Breast epithelium (tissue), 4 donors: ENCODE measurements at regions not wholly inside any gene's neighbourhood (a gene's known extent, or its start where the extent isn't known, plus 50 kb on each side); places are given as distances from the start of the nearest gene placed in this dataset.

Experiments used
- DNase-seq, 2 donors: peaks; one replicate each; pipeline ENCODE4 v3.0.0-alpha.2; 2019; ENCODE audit warnings: low spot score in 2 of 2
- H3K27ac ChIP-seq, 2 donors: fragments of 200-600 bp; sonication (generic) in 1 of 2; one replicate each; pipeline ENCODE4 v1.5.1; 2016 to 2019; ENCODE audit warnings: mild to moderate bottlenecking in 1 of 2
- H3K27me3 ChIP-seq, 2 donors: fragments of 200-600 bp; sonication (generic) in 1 of 2; one replicate each; pipeline versions ENCODE4 v1.5.1 to v1.6.0; 2017 to 2019; ENCODE audit warnings: control low read depth in 1 of 2, mild to moderate bottlenecking in 1 of 2
- H3K36me3 ChIP-seq: fragments of 200-600 bp; one replicate; pipeline ENCODE4 v1.5.1; 2019
- H3K4me1 ChIP-seq, 2 donors: fragments of 200-600 bp; sonication (generic); one replicate each; pipeline ENCODE4 v1.5.1; 2016 to 2019; ENCODE audit warnings: control low read depth in 1 of 2
- H3K4me3 ChIP-seq, 3 donors: fragments of 200-600 bp; sonication (generic); 1 replicate in 2 of 3; 2 replicates in 1 of 3; pipeline ENCODE4 v1.5.1; 2016 to 2019; ENCODE audit warnings: mild to moderate bottlenecking in 3 of 3, moderate library complexity in 2 of 3
- H3K9me3 ChIP-seq, 2 donors: fragments of 200-600 bp; sonication (generic) in 1 of 2; one replicate each; pipeline ENCODE4 v1.5.1; 2016 to 2019; ENCODE audit warnings: control low read depth in 1 of 2
- CTCF ChIP-seq, 3 donors: fragments of 450-650 bp; IDR thresholded peaks; one replicate each; pipeline ENCODE4 v1.5.1; 2016 to 2017; ENCODE audit warnings: antibody characterized with exemption in 3 of 3, mild to moderate bottlenecking in 3 of 3, moderate library complexity in 3 of 3
- POLR2A ChIP-seq: fragments of 450-650 bp; IDR thresholded peaks from one replicate; pipeline ENCODE4 v1.6.1; 2016; ENCODE audit warnings: antibody characterized with exemption, mild to moderate bottlenecking, moderate library complexity
- POLR2AphosphoS5 ChIP-seq, 3 donors: sonication (generic); formaldehyde crosslinking; IDR thresholded peaks; one replicate each; pipeline ENCODE4 v1.6.1; 2017; ENCODE audit warnings: antibody characterized with exemption in 3 of 3
- intact Hi-C: fragments of 100-400 bp; cut with DNase I; formaldehyde crosslinking; loops from one replicate; pipeline ENCODE4 v1.15.1; 2023; ENCODE audit warnings: low total_unique reads

GRCh38 chr2:226351711-226352110 lies 447.9 kb downstream of the IRS1 start:
- no peaks in the 10 kb centered on the region for H3K27me3 ChIP-seq
- no peaks in the 10 kb centered on the region for H3K9me3 ChIP-seq
- TF ChIP-seq CTCF (IDR thresholded peaks at IDR 0.05), result no peak
- no peak for TF ChIP-seq POLR2A
- no peak for TF ChIP-seq POLR2AphosphoS5 (IDR thresholded peaks at IDR 0.05)
- H3K4me1 ChIP-seq, result no peaks in the 10 kb centered on the region
- no peak overlapping the region for H3K27ac ChIP-seq
- H3K36me3 ChIP-seq, result no peaks in the 10 kb centered on the region
- intact Hi-C loops, result no loop called here
- DNase-seq, result no peak
- H3K4me3 ChIP-seq, result no peak overlapping the region

GRCh38 chr2:226339616-226340015 lies 460.0 kb downstream of the IRS1 start:
- Histone ChIP-seq H3K36me3 (no peaks in the 10 kb centered on the region), H3K27me3 (no peaks in the 10 kb centered on the region), H3K27ac (no peak overlapping the region), H3K9me3 (no peaks in the 10 kb centered on the region), H3K4me1 (no peaks in the 10 kb centered on the region), H3K4me3 (no peak overlapping the region)
- intact Hi-C loops, result no loop called here
- TF ChIP-seq CTCF (IDR thresholded peaks at IDR 0.05), result no peak
- no peak for TF ChIP-seq POLR2AphosphoS5 (IDR thresholded peaks at IDR 0.05)
- no peak for TF ChIP-seq POLR2A
- no peak for DNase-seq

GRCh38 chr2:226338825-226339224 lies 460.8 kb downstream of the IRS1 start:
- no peaks in the 10 kb centered on the region for H3K9me3 ChIP-seq
- no peaks in the 10 kb centered on the region for H3K27me3 ChIP-seq
- intact Hi-C loops, result no loop called here
- H3K4me1 ChIP-seq, result no peaks in the 10 kb centered on the region
- H3K4me3 ChIP-seq, result no peak overlapping the region
- no peaks in the 10 kb centered on the region for H3K36me3 ChIP-seq
- TF ChIP-seq CTCF (IDR thresholded peaks at IDR 0.05), result no peak
- TF ChIP-seq POLR2A, result no peak
- no peak for TF ChIP-seq POLR2AphosphoS5 (IDR thresholded peaks at IDR 0.05)
- H3K27ac ChIP-seq, result no peak overlapping the region
- DNase-seq, result no peak

- DNase-seq, result no peak
These were observed 461.5 kb downstream of the IRS1 start for GRCh38 chr2:226337941-226338600.

GRCh38 chr2:226336283-226336682 lies 463.3 kb downstream of the IRS1 start:
- Histone ChIP-seq H3K27me3 (no peaks in the 10 kb centered on the region), H3K9me3 (no peaks in the 10 kb centered on the region), H3K4me1 (no peaks in the 10 kb centered on the region), H3K36me3 (no peaks in the 10 kb centered on the region), H3K4me3 (no peak overlapping the region), H3K27ac (no peak overlapping the region)
- TF ChIP-seq POLR2AphosphoS5 (IDR thresholded peaks at IDR 0.05) (no peak), POLR2A (no peak), CTCF (IDR thresholded peaks at IDR 0.05) (no peak)
- intact Hi-C loops, result no loop called here
- no peak for DNase-seq

More at GRCh38 chr2:226337941-226338600, 461.5 kb downstream of the IRS1 start:
- Histone ChIP-seq H3K27me3 (no peaks in the 10 kb centered on the region), H3K4me1 (no peaks in the 10 kb centered on the region), H3K9me3 (no peaks in the 10 kb centered on the region), H3K36me3 (no peaks in the 10 kb centered on the region), H3K4me3 (no peak overlapping the region), H3K27ac (no peak overlapping the region)
- intact Hi-C loops, result no loop called here
- no peak for TF ChIP-seq POLR2A
- no peak for TF ChIP-seq POLR2AphosphoS5 (IDR thresholded peaks at IDR 0.05)
- TF ChIP-seq CTCF (IDR thresholded peaks at IDR 0.05), result no peak
